OCI-LY1 (cell line): ENCODE measurements at regions not wholly inside any gene's neighbourhood (a gene's known extent, or its start where the extent isn't known, plus 50 kb on each side); places are given as distances from the start of the nearest gene placed in this dataset.

Experiments used
- H2AFZ ChIP-seq: fragments of 200-600 bp; sonication (generic), shearing (Covaris generic); 2 replicates; pipeline ENCODE4 v1.6.0; 2014; ENCODE audit warnings: antibody characterized with exemption, mild to moderate bottlenecking, low read length
- H3F3A ChIP-seq: fragments of 200-600 bp; sonication (generic), shearing (Covaris generic); 2 replicates; pipeline ENCODE4 v1.6.0; 2014; ENCODE audit warnings: mild to moderate bottlenecking, antibody characterized with exemption, low read length, moderate library complexity; ENCODE audit not compliant: insufficient read depth
- H3K27ac ChIP-seq: fragments of 200-600 bp; sonication (generic); 2 replicates; pipeline ENCODE4 v1.5.1; 2014; ENCODE audit warnings: low read length, mixed run types, mild to moderate bottlenecking, low read depth; ENCODE audit not compliant: poor library complexity, severe bottlenecking
- H3K27me3 ChIP-seq: fragments of 200-600 bp; sonication (generic); 2 replicates; pipeline ENCODE4 v1.6.0; 2014; ENCODE audit warnings: antibody characterized with exemption, mild to moderate bottlenecking, low read length, moderate library complexity; ENCODE audit not compliant: insufficient read depth
- H3K36me3 ChIP-seq: fragments of 200-600 bp; sonication (generic); 2 replicates; pipeline ENCODE4 v1.6.1; 2014; ENCODE audit warnings: mild to moderate bottlenecking, antibody characterized with exemption, low read length, moderate library complexity, mixed read lengths; ENCODE audit not compliant: insufficient read depth
- H3K4me1 ChIP-seq: fragments of 200-600 bp; sonication (generic); 2 replicates; pipeline ENCODE4 v1.5.1; 2014; ENCODE audit warnings: mild to moderate bottlenecking, low read length, moderate library complexity; ENCODE audit not compliant: insufficient read depth, severe bottlenecking
- H3K4me2 ChIP-seq: fragments of 200-600 bp; sonication (generic), shearing (Covaris generic); 2 replicates; pipeline ENCODE4 v1.6.1; 2014; ENCODE audit warnings: low read length
- H3K4me3 ChIP-seq: fragments of 200-600 bp; sonication (generic); 2 replicates; pipeline ENCODE4 v1.5.1; 2014; ENCODE audit warnings: low read length, low read depth, mild to moderate bottlenecking, mixed read lengths; ENCODE audit not compliant: poor library complexity, severe bottlenecking
- H3K79me2 ChIP-seq: fragments of 200-600 bp; shearing (Covaris generic); 2 replicates; pipeline ENCODE4 v1.6.1; 2016; ENCODE audit warnings: mixed run types, low read length, mixed read lengths; ENCODE audit not compliant: insufficient read depth
- H3K9ac ChIP-seq: fragments of 200-600 bp; sonication (generic), shearing (Covaris generic); 2 replicates; pipeline ENCODE4 v1.6.1; 2014; ENCODE audit warnings: mild to moderate bottlenecking, low read length, mixed read lengths
- H3K9me2 ChIP-seq: fragments of 200-600 bp; sonication (generic), shearing (Covaris generic); 2 replicates; pipeline ENCODE4 v1.6.1; 2014; ENCODE audit warnings: low read depth, mild to moderate bottlenecking, low read length, mixed read lengths
- H3K9me3 ChIP-seq: fragments of 200-600 bp; shearing (Covaris generic); 2 replicates; pipeline ENCODE4 v1.6.1; 2014; ENCODE audit warnings: low read length, mixed read lengths
- H4K20me1 ChIP-seq: fragments of 200-600 bp; sonication (generic), shearing (Covaris generic); 2 replicates; pipeline ENCODE4 v1.6.0; 2016; ENCODE audit warnings: mild to moderate bottlenecking, low read length; ENCODE audit not compliant: insufficient read depth
- EZH2 ChIP-seq: fragments of 200-600 bp; sonication (generic), shearing (Covaris generic); IDR thresholded peaks from 2 replicates; pipeline ENCODE4 v1.8.0; 2017; ENCODE audit warnings: borderline replicate concordance, mixed run types, mild to moderate bottlenecking, antibody characterized with exemption, low read length, moderate library complexity, mixed read lengths
- TF ChIP-seq, protein P1 (sequence below): fragments of 200-600 bp; sonication (generic), shearing (Covaris generic); IDR thresholded peaks from 2 replicates; pipeline ENCODE4 v1.5.1; 2017; ENCODE audit warnings: mild to moderate bottlenecking, antibody characterized with exemption, low read length, moderate library complexity, mixed read lengths

DNA sequence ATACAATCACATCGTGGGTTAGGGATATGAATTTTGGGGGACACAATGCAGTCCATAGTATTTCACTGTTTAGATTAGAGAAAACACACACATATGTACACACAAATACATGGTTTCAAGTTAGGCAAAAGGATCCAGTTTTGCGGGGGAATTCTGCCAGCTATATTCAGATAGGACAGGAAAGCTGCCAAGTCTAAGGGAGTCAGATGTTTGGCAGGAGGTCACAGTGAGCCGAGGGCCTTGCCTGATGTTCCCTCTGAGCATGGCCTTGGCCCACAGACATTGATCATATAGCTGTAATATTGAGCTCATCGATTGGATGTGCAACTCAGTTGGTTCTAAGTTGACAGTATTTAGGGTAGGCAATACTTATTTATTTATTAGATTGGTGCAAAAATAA is 122.8 kb downstream of the ADRA2A start:
- Histone ChIP-seq H3K9ac (no peak overlapping the region), H4K20me1 (no peaks in the 10 kb centered on the region), H3K36me3 (no peaks in the 10 kb centered on the region), H3K27ac (no peak overlapping the region), H3K4me2 (no peak overlapping the region), H3K4me3 (no peak overlapping the region), H2AFZ (no peak overlapping the region), H3K9me3 (no peaks in the 10 kb centered on the region), H3K79me2 (no peaks in the 10 kb centered on the region), H3K9me2 (no peaks in the 10 kb centered on the region), H3K27me3 (no peaks in the 10 kb centered on the region), H3F3A (no peaks in the 10 kb centered on the region), H3K4me1 (no peaks in the 10 kb centered on the region)
- TF ChIP-seq EZH2 = no peak
- TF ChIP-seq, protein P1, sequence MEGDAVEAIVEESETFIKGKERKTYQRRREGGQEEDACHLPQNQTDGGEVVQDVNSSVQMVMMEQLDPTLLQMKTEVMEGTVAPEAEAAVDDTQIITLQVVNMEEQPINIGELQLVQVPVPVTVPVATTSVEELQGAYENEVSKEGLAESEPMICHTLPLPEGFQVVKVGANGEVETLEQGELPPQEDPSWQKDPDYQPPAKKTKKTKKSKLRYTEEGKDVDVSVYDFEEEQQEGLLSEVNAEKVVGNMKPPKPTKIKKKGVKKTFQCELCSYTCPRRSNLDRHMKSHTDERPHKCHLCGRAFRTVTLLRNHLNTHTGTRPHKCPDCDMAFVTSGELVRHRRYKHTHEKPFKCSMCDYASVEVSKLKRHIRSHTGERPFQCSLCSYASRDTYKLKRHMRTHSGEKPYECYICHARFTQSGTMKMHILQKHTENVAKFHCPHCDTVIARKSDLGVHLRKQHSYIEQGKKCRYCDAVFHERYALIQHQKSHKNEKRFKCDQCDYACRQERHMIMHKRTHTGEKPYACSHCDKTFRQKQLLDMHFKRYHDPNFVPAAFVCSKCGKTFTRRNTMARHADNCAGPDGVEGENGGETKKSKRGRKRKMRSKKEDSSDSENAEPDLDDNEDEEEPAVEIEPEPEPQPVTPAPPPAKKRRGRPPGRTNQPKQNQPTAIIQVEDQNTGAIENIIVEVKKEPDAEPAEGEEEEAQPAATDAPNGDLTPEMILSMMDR = no peak

DNA sequence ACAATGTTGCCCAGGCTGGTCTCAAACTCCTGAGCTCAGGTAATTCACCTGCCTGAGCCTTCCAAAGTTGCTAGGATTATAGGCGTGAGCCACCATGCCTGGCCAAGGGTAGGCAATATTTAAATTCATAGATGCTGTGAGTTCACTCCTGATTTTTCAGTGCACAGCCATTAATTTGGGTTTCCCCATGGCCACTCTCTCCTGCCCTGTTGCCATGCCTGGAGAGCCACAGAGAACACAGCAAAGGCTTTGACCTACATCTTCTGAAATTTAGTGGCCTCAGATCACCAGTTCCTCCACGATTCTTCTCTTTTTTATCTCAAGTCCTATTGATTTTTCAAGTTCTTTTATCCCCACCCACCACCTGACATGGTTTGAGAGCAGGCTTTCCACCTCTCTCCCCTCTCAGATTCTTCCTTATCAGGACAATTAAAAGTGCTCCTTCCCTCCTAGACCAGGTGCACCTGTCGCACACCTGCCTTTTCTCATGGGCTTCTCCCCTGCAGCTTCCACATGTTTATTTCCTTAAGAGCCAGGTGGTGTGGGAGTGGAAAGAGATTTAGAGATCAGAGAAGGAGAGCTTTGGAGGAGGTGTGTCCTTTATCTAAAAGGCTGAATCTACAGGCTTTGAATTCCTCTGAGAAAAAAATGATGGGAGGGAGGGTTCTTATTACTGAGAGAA is 123.8 kb downstream of the ADRA2A start:
- H3K36me3 ChIP-seq = no peaks in the 10 kb centered on the region
- H3K4me2 ChIP-seq = no peak overlapping the region
- no peaks in the 10 kb centered on the region for H3K27me3 ChIP-seq
- no peaks in the 10 kb centered on the region for H3K9me3 ChIP-seq
- H3K9me2 ChIP-seq = no peaks in the 10 kb centered on the region
- H2AFZ ChIP-seq = no peak overlapping the region
- H3F3A ChIP-seq = no peaks in the 10 kb centered on the region
- H3K4me3 ChIP-seq = no peak overlapping the region
- no peaks in the 10 kb centered on the region for H3K79me2 ChIP-seq
- H3K9ac ChIP-seq = no peak overlapping the region
- TF ChIP-seq, protein P1 = no peak
- TF ChIP-seq EZH2 = no peak
- H3K27ac ChIP-seq = no peak overlapping the region
- H3K4me1 ChIP-seq = no peaks in the 10 kb centered on the region
- H4K20me1 ChIP-seq = no peaks in the 10 kb centered on the region

DNA sequence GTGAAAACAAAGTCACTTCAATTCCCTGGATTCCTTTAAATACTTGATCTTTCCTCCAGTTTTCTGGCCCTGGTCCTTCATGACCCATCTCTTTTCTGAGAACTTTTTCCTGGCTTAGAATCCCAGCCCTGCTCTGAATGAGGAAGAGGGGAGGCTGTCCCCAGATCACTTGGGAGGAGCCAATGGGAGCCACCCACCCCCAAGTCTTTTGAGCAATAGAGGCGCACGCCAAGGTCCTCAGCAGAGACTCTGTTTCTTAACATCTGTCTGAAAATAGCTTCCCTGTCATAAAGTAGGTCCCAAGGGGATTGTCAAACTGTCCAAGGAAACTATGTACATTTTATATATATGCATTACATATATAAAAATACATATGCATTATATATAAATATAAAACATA is 126.8 kb downstream of the ADRA2A start:
- Histone ChIP-seq H2AFZ (no peak overlapping the region), H3K4me3 (no peak overlapping the region), H3K27ac (no peak overlapping the region)

More for the DNA sequence above, 126.8 kb downstream of the ADRA2A start:
- Histone ChIP-seq H3K4me2 (no peak overlapping the region), H3F3A (no peaks in the 10 kb centered on the region), H3K9me2 (no peaks in the 10 kb centered on the region), H4K20me1 (no peaks in the 10 kb centered on the region), H3K4me1 (no peaks in the 10 kb centered on the region), H3K9me3 (no peaks in the 10 kb centered on the region), H3K27me3 (no peaks in the 10 kb centered on the region), H3K36me3 (no peaks in the 10 kb centered on the region), H3K9ac (no peak overlapping the region), H3K79me2 (no peaks in the 10 kb centered on the region)
- TF ChIP-seq, protein P1 = no peak
- TF ChIP-seq EZH2 = no peak
